GM12878 (cell line): ENCODE measurements at regions not wholly inside any gene's neighbourhood (a gene's known extent, or its start where the extent isn't known, plus 50 kb on each side); places are given as distances from the start of the nearest gene placed in this dataset.

Experiments used
- EP300 ChIP-seq, 2 experiments: fragments of 150-350 bp in 1 of 2; IDR thresholded peaks; 2 replicates each; pipeline ENCODE4 v1.6.1; 2011 to 2012; ENCODE audit warnings: low read depth in 2 of 2, low read length in 2 of 2, borderline replicate concordance in 1 of 2, improper control_type of control experiment in 1 of 2, inconsistent platforms in 1 of 2; ENCODE audit not compliant: control insufficient read depth in 1 of 2
- NFIC ChIP-seq: IDR thresholded peaks from 2 replicates; pipeline ENCODE4 v1.6.1; 2012; ENCODE audit warnings: low read depth, mild to moderate bottlenecking, inconsistent platforms, low read length, moderate library complexity
- YY1 ChIP-seq: IDR thresholded peaks from 2 replicates; pipeline ENCODE4 v1.6.1; 2011; ENCODE audit warnings: low read depth, mild to moderate bottlenecking, low read length

DNA sequence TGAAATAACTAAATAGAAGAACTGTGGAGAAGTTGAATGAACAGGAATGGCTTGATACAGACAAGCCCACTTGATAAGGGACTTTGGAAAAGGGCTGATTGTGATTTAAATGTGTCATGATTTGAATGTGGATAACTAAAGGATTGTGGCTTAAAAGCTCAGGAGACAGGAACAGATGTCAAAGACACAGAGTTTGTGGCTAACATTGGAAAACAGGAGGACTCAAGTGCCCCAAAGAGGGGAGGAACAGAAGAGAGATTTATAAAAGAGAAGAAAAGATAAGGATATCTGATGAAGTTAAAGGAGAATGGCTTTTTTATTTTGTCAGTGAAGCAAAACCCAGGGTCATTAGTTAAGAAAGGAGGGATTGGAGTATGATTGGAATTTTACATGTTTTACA is 124.2 kb upstream of the TRPM3 start:
- no peak for TF ChIP-seq EP300 (IDR thresholded peaks at IDR 0.05; ENCODE audit: borderline replicate concordance in 1 of 2, control insufficient read depth in 1 of 2, low read depth in 2 of 2, low read length in 2 of 2)
- no peak for TF ChIP-seq YY1
- TF ChIP-seq NFIC: no peak
